Esophagus squamous epithelium (tissue), 5 donors: ENCODE measurements at regions not wholly inside any gene's neighbourhood (a gene's known extent, or its start where the extent isn't known, plus 50 kb on each side); places are given as distances from the start of the nearest gene placed in this dataset.

Experiments
- DNase-seq: peaks from one replicate; lab custom pipeline; 2025; lab: John Stamatoyannopoulos, UW
- H3K27ac ChIP-seq, 4 donors: fragments of 200-600 bp; sonication (generic); one replicate each; pipeline ENCODE4 v1.5.1; 2016 to 2019; ENCODE audit warnings: mild to moderate bottlenecking in 1 of 4
- H3K27me3 ChIP-seq, 4 donors: fragments of 200-600 bp; sonication (generic); 1 replicate in 3 of 4; 2 replicates in 1 of 4; pipeline versions ENCODE4 v1.5.1 to v1.6.0; 2017 to 2021; ENCODE audit warnings: antibody characterized with exemption in 1 of 4
- H3K36me3 ChIP-seq, 3 donors: fragments of 200-600 bp; sonication (generic); one replicate each; pipeline ENCODE4 v1.5.1; 2016 to 2019
- H3K4me1 ChIP-seq, 3 donors: fragments of 200-600 bp; sonication (generic); one replicate each; pipeline ENCODE4 v1.5.1; 2017 to 2019
- H3K4me3 ChIP-seq, 4 donors: fragments of 200-600 bp; sonication (generic); 1 replicate in 3 of 4; 2 replicates in 1 of 4; pipeline ENCODE4 v1.5.1; 2016 to 2019; ENCODE audit warnings: mild to moderate bottlenecking in 2 of 4, moderate library complexity in 1 of 4
- H3K9me3 ChIP-seq, 3 donors: fragments of 200-600 bp; sonication (generic); one replicate each; pipeline ENCODE4 v1.5.1; 2016 to 2019
- POLR2A ChIP-seq, 4 donors: fragments of 450-650 bp; IDR thresholded peaks; one replicate each; pipeline ENCODE4 v1.6.1; 2017; ENCODE audit warnings: antibody characterized with exemption in 4 of 4, mild to moderate bottlenecking in 4 of 4, moderate library complexity in 3 of 4
- WGBS, 2 donors: methylation state at CpG; one replicate each; pipeline ENCODE4 v1.1.5; 2018; 5-methylcytosine and 5-hydroxymethylcytosine counted together
- intact Hi-C: fragments of 100-400 bp; cut with DNase I; formaldehyde crosslinking; loops from one replicate; pipeline ENCODE4 v1.15.0; 2022
- TF ChIP-seq, protein P1 (sequence below), 6 experiments: fragments of 450-650 bp in 4 of 6; fragments of 200-600 bp in 2 of 6; sonication (generic) in 2 of 6; IDR thresholded peaks; one replicate each; pipeline ENCODE4 v1.5.1; 2016 to 2019; ENCODE audit warnings: antibody characterized with exemption in 6 of 6, mild to moderate bottlenecking in 4 of 6, moderate library complexity in 4 of 6
- donor health status: DM: yes; HTN: yes; CAD: no.

DNA sequence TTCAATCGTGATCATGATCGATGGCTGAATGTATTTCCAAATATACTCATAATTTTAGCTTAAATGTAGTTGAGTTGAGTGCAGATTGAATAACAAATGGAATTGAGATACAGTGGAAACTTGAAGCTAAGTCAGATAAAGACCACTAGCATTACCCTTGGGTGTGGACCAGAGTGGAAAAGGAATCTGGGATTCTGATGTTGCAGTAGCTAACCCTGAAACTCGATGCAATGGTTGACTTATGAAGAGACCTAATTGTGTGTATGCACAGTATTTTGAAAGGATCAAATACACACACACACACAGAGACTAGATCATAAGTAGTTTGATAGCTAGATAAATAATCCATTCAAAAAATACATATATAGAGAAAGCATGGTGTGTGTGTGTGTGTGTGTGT, 135.8 kb downstream of the RXFP2 start:
- 64 to 76% methylated on average over 3 of the region's 3 CpGs for WGBS, 2 donors
- H3K9me3 ChIP-seq, result no peaks in the 10 kb centered on the region
- TF ChIP-seq, protein P1, sequence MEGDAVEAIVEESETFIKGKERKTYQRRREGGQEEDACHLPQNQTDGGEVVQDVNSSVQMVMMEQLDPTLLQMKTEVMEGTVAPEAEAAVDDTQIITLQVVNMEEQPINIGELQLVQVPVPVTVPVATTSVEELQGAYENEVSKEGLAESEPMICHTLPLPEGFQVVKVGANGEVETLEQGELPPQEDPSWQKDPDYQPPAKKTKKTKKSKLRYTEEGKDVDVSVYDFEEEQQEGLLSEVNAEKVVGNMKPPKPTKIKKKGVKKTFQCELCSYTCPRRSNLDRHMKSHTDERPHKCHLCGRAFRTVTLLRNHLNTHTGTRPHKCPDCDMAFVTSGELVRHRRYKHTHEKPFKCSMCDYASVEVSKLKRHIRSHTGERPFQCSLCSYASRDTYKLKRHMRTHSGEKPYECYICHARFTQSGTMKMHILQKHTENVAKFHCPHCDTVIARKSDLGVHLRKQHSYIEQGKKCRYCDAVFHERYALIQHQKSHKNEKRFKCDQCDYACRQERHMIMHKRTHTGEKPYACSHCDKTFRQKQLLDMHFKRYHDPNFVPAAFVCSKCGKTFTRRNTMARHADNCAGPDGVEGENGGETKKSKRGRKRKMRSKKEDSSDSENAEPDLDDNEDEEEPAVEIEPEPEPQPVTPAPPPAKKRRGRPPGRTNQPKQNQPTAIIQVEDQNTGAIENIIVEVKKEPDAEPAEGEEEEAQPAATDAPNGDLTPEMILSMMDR (IDR thresholded peaks at IDR 0.05), result no peak
- no peak for TF ChIP-seq POLR2A (IDR thresholded peaks at IDR 0.05)
- no peaks in the 10 kb centered on the region for H3K4me1 ChIP-seq
- intact Hi-C loops, result no loop called here
- no peak overlapping the region for H3K27ac ChIP-seq
- no peak for DNase-seq
- no peaks in the 10 kb centered on the region for H3K27me3 ChIP-seq
- no peak overlapping the region for H3K4me3 ChIP-seq
- no peaks in the 10 kb centered on the region for H3K36me3 ChIP-seq

GRCh38 chr13:31878052-31878451, 138.7 kb downstream of the RXFP2 start:
- no peak overlapping the region for H3K4me3 ChIP-seq
- WGBS, 2 donors, result 46 to 69% methylated on average over 1 of the region's 1 CpG
- no peak overlapping the region for H3K27ac ChIP-seq

DNA sequence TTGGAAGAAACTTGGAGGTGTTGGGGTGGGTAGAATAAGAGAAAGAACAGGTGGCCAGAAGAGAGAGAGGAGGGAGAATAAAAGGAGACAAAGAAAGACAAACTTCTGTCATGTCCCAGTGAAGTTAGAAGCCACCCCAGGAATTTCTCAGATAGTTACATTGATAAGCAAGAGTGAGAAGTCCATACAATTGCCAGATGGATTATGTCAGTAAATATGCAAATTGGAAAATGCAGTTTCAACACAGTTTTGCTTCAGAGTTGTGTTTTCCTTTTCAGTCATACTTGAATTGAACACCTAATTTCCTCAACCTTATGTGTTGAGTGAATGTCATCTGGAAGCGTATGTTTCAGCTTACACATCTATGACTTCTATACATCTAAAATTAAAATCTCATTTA, 139.2 kb downstream of the RXFP2 start:
- intact Hi-C loops, result no loop called here
- WGBS, 2 donors, result 90 to 95% methylated on average over 1 of the region's 1 CpG
- no peaks in the 10 kb centered on the region for H3K4me1 ChIP-seq
- DNase-seq, result no peak
- TF ChIP-seq POLR2A (IDR thresholded peaks at IDR 0.05), result no peak
- TF ChIP-seq, protein P1 (IDR thresholded peaks at IDR 0.05), result no peak
- H3K27me3 ChIP-seq, result no peaks in the 10 kb centered on the region
- H3K36me3 ChIP-seq, result no peaks in the 10 kb centered on the region
- no peak overlapping the region for H3K27ac ChIP-seq
- no peaks in the 10 kb centered on the region for H3K9me3 ChIP-seq
- H3K4me3 ChIP-seq, result no peak overlapping the region

More at GRCh38 chr13:31878052-31878451, 138.7 kb downstream of the RXFP2 start:
- H3K27me3 ChIP-seq, result no peaks in the 10 kb centered on the region
- TF ChIP-seq, protein P1 (IDR thresholded peaks at IDR 0.05), result no peak
- DNase-seq, result no peak
- H3K36me3 ChIP-seq, result no peaks in the 10 kb centered on the region
- H3K4me1 ChIP-seq, result no peaks in the 10 kb centered on the region
- no peaks in the 10 kb centered on the region for H3K9me3 ChIP-seq
- intact Hi-C loops, result no loop called here

DNA sequence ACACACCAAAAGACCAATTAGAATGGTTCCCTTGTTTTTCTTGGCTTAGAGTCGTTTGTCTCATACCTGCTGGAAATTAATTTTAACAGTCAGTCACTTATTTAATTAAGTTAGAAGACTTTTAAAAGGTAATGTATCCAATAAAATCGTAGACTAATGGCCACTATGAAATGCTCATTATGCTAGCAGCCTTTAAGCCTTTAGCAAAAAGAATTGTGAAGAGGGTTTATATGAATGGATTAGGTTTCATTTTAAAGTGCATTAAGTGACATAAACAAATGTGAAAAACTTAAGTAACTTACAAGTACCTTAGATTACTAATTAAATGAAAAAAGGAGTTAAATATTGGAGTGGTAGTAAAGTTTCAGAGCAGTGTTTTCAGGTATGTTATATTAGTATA, 139.6 kb downstream of the RXFP2 start:
- 66 to 73% methylated on average over 2 of the region's 2 CpGs for WGBS, 2 donors
- no peak for TF ChIP-seq POLR2A (IDR thresholded peaks at IDR 0.05)
- TF ChIP-seq, protein P1 (IDR thresholded peaks at IDR 0.05), result no peak

GRCh38 chr13:31880851-31881494, 141.6 kb downstream of the RXFP2 start:
- intact Hi-C loops, result no loop called here
- WGBS, 2 donors, result 45 to 50% methylated on average over 3 of the region's 3 CpGs
- DNase-seq, result no peak
- Histone ChIP-seq H3K4me1 (peaks cover 0 to 3% (median 0%) of the 10 kb centered on the region in 3 donors), H3K4me3 (no peak overlapping the region), H3K36me3 (no peaks in the 10 kb centered on the region), H3K27me3 (no peaks in the 10 kb centered on the region), H3K27ac (peak overlapping the region in 1 of 4 donors; percentile 7), H3K9me3 (no peaks in the 10 kb centered on the region)
- no peak for TF ChIP-seq POLR2A (IDR thresholded peaks at IDR 0.05)
- TF ChIP-seq, protein P1 (IDR thresholded peaks at IDR 0.05), result no peak

More for the DNA sequence above, 139.6 kb downstream of the RXFP2 start:
- H3K36me3 ChIP-seq, result no peaks in the 10 kb centered on the region
- H3K27ac ChIP-seq, result no peak overlapping the region
- no peaks in the 10 kb centered on the region for H3K4me1 ChIP-seq
- DNase-seq, result no peak
- intact Hi-C loops, result no loop called here
- H3K9me3 ChIP-seq, result no peaks in the 10 kb centered on the region
- H3K27me3 ChIP-seq, result no peaks in the 10 kb centered on the region
- H3K4me3 ChIP-seq, result no peak overlapping the region
